ENCODE measurements at regions not wholly inside any gene's neighbourhood (a gene's known extent, or its start where the extent isn't known, plus 50 kb on each side); places are given as distances from the start of the nearest gene placed in this dataset.

DNA sequence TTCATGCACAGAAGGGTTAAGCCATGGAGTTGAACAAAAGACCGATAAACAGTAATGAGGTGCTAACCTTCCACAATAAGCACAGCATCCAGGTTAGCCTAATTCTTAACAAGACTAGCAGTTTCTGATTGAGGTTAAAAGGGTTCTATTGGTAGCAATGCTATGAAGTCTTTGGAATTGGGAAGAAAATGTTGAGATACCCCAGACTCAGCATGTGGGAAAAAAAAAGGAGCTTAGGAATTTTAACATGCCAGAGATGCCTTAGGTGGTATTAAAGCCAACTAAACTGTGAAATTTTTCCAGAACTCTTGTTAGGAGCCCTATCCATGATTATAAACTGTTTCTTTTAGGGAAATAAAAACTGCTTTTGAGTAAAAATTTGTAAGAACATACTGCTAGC is 391.7 kb downstream of the GABRG1 start:
- H4K20me1 ChIP-seq: no peaks in the 10 kb centered on the region
- H3K4me1 ChIP-seq: no peaks in the 10 kb centered on the region
- no peak for TF ChIP-seq Cebpa-rat (IDR thresholded peaks at IDR 0.05)
- H3K4me3 ChIP-seq: no peak overlapping the region
- H3K4me2 ChIP-seq: no peak overlapping the region
- H3K27ac ChIP-seq: no peak overlapping the region
- H3K9ac ChIP-seq: no peak overlapping the region
- H3K36me3 ChIP-seq: no peaks in the 10 kb centered on the region
- H3K9me3 ChIP-seq: no peaks in the 10 kb centered on the region
- no peaks in the 10 kb centered on the region for H3K27me3 ChIP-seq

- no peaks in the 10 kb centered on the region for H3K36me3 ChIP-seq
- no peak overlapping the region for H3K9ac ChIP-seq
- H4K20me1 ChIP-seq: no peaks in the 10 kb centered on the region
- H3K4me3 ChIP-seq: no peak overlapping the region
- H3K9me3 ChIP-seq: no peaks in the 10 kb centered on the region
- no peaks in the 10 kb centered on the region for H3K4me1 ChIP-seq
- no peak for TF ChIP-seq Cebpa-rat (IDR thresholded peaks at IDR 0.05)
- H3K27ac ChIP-seq: no peak overlapping the region
- no peak overlapping the region for H3K4me2 ChIP-seq
- no peaks in the 10 kb centered on the region for H3K27me3 ChIP-seq
Observed at GRCh38 chr4:45716093-45716492, 407.8 kb downstream of the GABRG1 start.

DNA sequence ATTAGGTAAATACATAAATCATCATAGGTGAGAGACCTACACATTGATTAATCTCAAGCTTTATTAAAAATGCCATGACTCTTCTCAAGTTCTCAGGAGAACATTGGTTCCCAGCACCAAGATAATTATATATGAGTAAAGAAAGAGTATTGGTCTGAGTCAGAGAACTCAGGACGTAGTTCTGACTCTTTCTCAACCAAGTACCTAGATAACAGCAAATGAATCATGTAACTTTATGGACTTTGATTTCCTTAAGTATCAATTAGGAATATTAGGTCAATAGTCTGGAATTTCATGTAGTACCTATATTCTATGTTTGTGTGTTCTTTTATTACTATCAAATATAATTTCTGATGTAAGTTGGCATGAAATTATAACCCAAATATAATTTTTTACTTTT is 409.9 kb downstream of the GABRG1 start:
- H3K27ac ChIP-seq: no peak overlapping the region
- H3K36me3 ChIP-seq: no peaks in the 10 kb centered on the region
- H3K4me1 ChIP-seq: no peaks in the 10 kb centered on the region
- TF ChIP-seq Cebpa-rat (IDR thresholded peaks at IDR 0.05): no peak
- no peaks in the 10 kb centered on the region for H4K20me1 ChIP-seq
- no peaks in the 10 kb centered on the region for H3K27me3 ChIP-seq
- H3K9me3 ChIP-seq: no peaks in the 10 kb centered on the region
- no peak overlapping the region for H3K4me3 ChIP-seq
- H3K4me2 ChIP-seq: no peak overlapping the region
- no peak overlapping the region for H3K9ac ChIP-seq

DNA sequence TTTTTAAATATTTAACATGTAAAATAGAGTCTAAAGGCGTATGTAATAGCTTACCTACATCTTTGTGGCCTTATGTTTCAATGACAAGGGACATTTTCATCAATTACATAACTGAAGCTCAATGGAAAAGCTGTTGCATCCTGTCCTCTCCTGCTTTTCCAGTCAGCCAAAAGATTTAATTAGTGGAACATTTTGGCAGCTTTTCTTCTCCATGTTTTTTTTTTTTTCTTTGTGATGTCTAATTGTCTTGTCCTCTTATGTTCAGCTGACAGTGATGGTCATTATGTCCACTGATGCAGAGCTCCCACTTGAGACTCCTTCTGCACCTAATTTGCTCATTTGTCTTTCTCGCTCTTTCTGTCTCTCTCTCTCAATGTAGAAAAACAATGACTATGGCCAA is 422.2 kb downstream of the GABRG1 start:
- TF ChIP-seq Cebpa-rat (IDR thresholded peaks at IDR 0.05): no peak
- Histone ChIP-seq H3K9ac (no peak overlapping the region), H3K4me1 (peaks cover 10% of the 10 kb centered on the region), H3K9me3 (no peaks in the 10 kb centered on the region), H4K20me1 (no peaks in the 10 kb centered on the region), H3K27ac (no peak overlapping the region), H3K27me3 (no peaks in the 10 kb centered on the region), H3K36me3 (no peaks in the 10 kb centered on the region), H3K4me3 (no peak overlapping the region), H3K4me2 (no peak overlapping the region)

- Histone ChIP-seq H3K4me3 (no peak overlapping the region), H3K36me3 (no peaks in the 10 kb centered on the region), H3K27me3 (no peaks in the 10 kb centered on the region), H3K4me1 (peaks cover 13% of the 10 kb centered on the region), H3K9me3 (no peaks in the 10 kb centered on the region), H3K27ac (no peak overlapping the region), H3K4me2 (no peak overlapping the region), H4K20me1 (no peaks in the 10 kb centered on the region), H3K9ac (no peak overlapping the region)
- no peak for TF ChIP-seq Cebpa-rat (IDR thresholded peaks at IDR 0.05)
Observed at GRCh38 chr4:45693746-45694145, 430.1 kb downstream of the GABRG1 start.

- no peaks in the 10 kb centered on the region for H4K20me1 ChIP-seq
- no peak for TF ChIP-seq Cebpa-rat (IDR thresholded peaks at IDR 0.05)
- no peak overlapping the region for H3K27ac ChIP-seq
Observed at GRCh38 chr4:45692131-45692735, 431.6 kb downstream of the GABRG1 start.

DNA sequence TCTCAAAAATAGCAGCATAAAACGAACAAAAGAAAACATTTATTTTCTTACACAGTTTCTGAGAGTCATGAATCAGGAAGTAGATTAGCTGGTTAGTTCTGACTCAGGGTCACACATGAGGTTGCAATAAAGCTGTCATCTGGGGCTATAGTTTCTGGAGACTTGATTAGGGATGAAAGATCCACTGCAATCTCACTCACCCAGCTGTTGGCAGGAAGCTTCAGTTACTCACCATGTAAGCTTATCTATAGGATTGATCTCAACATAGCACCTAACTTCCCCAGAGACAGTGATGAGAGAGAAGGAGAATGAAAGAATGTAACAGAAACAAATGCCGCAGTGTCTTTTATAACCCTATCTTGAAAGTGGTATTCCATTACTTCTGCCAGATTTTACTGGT is 435.5 kb downstream of the GABRG1 start:
- no peaks in the 10 kb centered on the region for H3K4me1 ChIP-seq
- TF ChIP-seq Cebpa-rat (IDR thresholded peaks at IDR 0.05): no peak
- no peak overlapping the region for H3K9ac ChIP-seq
- no peaks in the 10 kb centered on the region for H3K27me3 ChIP-seq
- H3K4me3 ChIP-seq: no peak overlapping the region
- no peaks in the 10 kb centered on the region for H4K20me1 ChIP-seq
- H3K27ac ChIP-seq: no peak overlapping the region
- H3K4me2 ChIP-seq: no peak overlapping the region
- H3K36me3 ChIP-seq: no peaks in the 10 kb centered on the region
- no peaks in the 10 kb centered on the region for H3K9me3 ChIP-seq

More at GRCh38 chr4:45692131-45692735, 431.6 kb downstream of the GABRG1 start:
- Histone ChIP-seq H3K4me3 (no peak overlapping the region), H3K27me3 (no peaks in the 10 kb centered on the region), H3K4me1 (peaks cover 9% of the 10 kb centered on the region), H3K36me3 (no peaks in the 10 kb centered on the region), H3K9ac (no peak overlapping the region), H3K4me2 (no peak overlapping the region), H3K9me3 (no peaks in the 10 kb centered on the region)

- Histone ChIP-seq H3K27me3 (no peaks in the 10 kb centered on the region), H3K27ac (no peak overlapping the region), H3K36me3 (no peaks in the 10 kb centered on the region), H3K9ac (no peak overlapping the region), H3K9me3 (no peaks in the 10 kb centered on the region), H3K4me1 (no peaks in the 10 kb centered on the region), H4K20me1 (no peaks in the 10 kb centered on the region), H3K4me3 (no peak overlapping the region), H3K4me2 (no peak overlapping the region)
- TF ChIP-seq Cebpa-rat (IDR thresholded peaks at IDR 0.05): no peak
Observed at GRCh38 chr4:45679411-45679810, 444.4 kb downstream of the GABRG1 start.

- Histone ChIP-seq H4K20me1 (no peaks in the 10 kb centered on the region), H3K4me2 (no peak overlapping the region), H3K9me3 (no peaks in the 10 kb centered on the region), H3K36me3 (no peaks in the 10 kb centered on the region), H3K9ac (no peak overlapping the region), H3K27ac (no peak overlapping the region), H3K27me3 (no peaks in the 10 kb centered on the region), H3K4me1 (no peaks in the 10 kb centered on the region), H3K4me3 (no peak overlapping the region)
- no peak for TF ChIP-seq Cebpa-rat (IDR thresholded peaks at IDR 0.05)
Observed at GRCh38 chr4:45668128-45668527, 455.7 kb downstream of the GABRG1 start.

- Histone ChIP-seq H3K4me2 (no peak overlapping the region), H3K4me3 (no peak overlapping the region), H3K27me3 (no peaks in the 10 kb centered on the region), H3K4me1 (no peaks in the 10 kb centered on the region), H3K9ac (no peak overlapping the region), H4K20me1 (no peaks in the 10 kb centered on the region), H3K9me3 (no peaks in the 10 kb centered on the region), H3K27ac (no peak overlapping the region), H3K36me3 (no peaks in the 10 kb centered on the region)
- TF ChIP-seq Cebpa-rat (IDR thresholded peaks at IDR 0.05): no peak
Observed at GRCh38 chr4:45663628-45664081, 460.2 kb downstream of the GABRG1 start.

DNA sequence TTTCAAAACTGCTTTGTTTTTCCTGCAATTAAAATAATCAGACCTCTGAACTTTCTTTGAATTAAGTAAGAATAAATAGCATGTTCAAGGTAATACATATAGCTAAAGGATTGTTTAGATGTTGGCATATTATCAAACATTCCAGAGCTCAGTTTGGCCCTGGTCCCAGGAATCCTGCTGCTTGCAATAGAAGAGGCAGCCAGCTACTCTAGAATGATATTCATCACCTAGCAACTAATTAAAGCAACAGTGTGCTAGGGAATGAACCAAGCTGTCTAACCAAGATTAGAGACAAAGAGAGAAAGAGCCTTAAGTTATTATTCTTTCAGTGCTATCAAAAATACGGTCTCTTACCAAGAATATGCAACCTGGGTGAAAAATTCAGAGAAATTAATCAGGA is 460.9 kb downstream of the GABRG1 start:
- Histone ChIP-seq H3K4me2 (no peak overlapping the region), H3K36me3 (no peaks in the 10 kb centered on the region), H3K4me3 (no peak overlapping the region), H3K9ac (no peak overlapping the region), H3K4me1 (no peaks in the 10 kb centered on the region), H4K20me1 (no peaks in the 10 kb centered on the region), H3K27ac (no peak overlapping the region), H3K27me3 (no peaks in the 10 kb centered on the region), H3K9me3 (no peaks in the 10 kb centered on the region)
- no peak for TF ChIP-seq Cebpa-rat (IDR thresholded peaks at IDR 0.05)
